H7 (cell line): ENCODE measurements at regions not wholly inside any gene's neighbourhood (a gene's known extent, or its start where the extent isn't known, plus 50 kb on each side); places are given as distances from the start of the nearest gene placed in this dataset.

Experiments
- DNase-seq: peaks from one replicate; pipeline ENCODE4 v3.0.0; 2012
- H3K27me3 ChIP-seq: 2 replicates; pipeline ENCODE4 v1.6.0; 2011; ENCODE audit warnings: mild to moderate bottlenecking, low read length; ENCODE audit not compliant: control insufficient read depth, insufficient read depth
- H3K36me3 ChIP-seq: replicated peaks from 2 replicates; pipeline ENCODE4 v1.5.1; 2011; ENCODE audit warnings: low read length; ENCODE audit not compliant: control insufficient read depth, insufficient read depth
- H3K4me3 ChIP-seq: 2 replicates; pipeline ENCODE4 v1.5.1; 2011; ENCODE audit warnings: low read depth, mild to moderate bottlenecking, control low read depth, low read length, moderate library complexity; ENCODE audit not compliant: insufficient read depth

DNA sequence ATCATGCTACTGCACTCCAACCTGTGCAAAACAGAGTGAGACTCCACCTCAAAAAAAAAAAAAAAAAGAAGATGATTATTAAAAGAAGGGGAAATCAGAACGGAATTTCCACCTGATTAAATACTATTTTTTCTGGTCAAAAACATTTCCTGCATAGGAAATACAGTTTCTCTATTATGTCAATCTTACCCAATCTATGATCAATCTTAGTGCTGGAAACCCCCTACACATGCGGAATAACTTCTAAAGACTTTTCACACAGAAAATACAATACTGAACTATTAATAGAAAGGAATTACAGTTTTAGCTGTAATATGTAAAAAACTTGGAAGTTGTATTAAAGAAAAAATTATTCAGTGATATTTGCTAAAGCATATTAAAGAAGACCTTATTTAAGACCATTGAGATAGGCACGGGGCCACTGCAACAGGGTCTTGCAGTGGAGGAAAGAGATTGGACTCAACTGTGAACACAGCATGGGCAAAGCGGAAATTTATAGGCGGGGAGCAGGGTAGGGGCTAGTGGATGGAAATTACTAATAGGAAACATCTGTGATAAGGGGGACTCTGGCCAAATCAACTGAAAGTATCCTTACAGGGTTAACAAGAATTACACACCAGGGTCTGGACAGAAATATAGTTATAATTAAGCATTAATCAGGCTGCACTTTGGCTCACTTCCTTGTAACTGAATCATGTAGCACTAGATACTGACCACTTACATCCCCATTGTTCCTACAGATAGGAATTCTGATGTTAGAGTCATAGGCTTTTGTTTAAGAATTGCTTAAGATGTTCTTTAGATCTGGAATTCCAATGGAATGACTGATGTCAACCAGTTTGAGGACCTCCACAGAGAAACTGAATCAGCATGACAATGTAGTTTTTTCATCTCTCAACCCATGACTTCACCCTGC, 411.5 kb upstream of the DDI1 start:
- Histone ChIP-seq H3K36me3 (no peaks in the 10 kb centered on the region), H3K4me3 (no peak overlapping the region), H3K27me3 (no peaks in the 10 kb centered on the region)
- no peak for DNase-seq

DNA sequence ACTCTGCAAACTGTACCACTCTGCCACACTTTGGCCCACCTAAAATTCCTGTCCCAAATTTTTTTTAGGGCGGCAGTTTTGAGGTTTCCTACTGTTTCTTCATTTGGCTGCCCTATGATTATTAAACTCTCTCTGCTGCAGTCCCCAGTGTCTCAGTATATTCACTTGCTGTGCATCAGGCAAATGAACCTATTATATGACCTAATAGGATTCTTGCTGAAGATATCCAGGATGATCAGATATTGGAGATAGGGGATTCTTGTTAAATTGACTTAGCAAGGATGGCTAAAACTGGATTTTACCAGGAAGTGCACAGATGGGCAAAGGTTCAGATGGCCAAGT, 410.8 kb upstream of the DDI1 start:
- no peaks in the 10 kb centered on the region for H3K27me3 ChIP-seq
- no peak for DNase-seq
- no peaks in the 10 kb centered on the region for H3K36me3 ChIP-seq
- no peak overlapping the region for H3K4me3 ChIP-seq

DNA sequence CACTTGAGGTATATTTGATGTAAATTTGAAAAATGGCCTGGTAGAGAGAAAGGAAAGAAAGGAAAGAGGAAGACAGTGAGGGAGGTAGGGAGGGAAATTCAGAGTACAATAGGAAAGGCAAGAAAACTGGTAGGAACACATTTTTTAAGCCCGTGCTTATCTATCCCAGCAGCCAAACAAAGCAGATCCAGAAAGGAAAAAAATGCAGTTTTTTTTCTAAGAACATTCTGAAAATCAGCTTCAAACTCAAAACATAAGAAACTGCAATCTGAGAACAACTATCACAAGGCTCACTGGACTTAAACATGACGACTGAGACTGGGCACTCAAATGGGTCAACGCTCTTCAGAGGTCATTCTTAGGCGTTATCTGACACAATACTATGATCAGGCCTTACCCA, 408.3 kb upstream of the DDI1 start:
- no peak for DNase-seq
- H3K27me3 ChIP-seq: no peaks in the 10 kb centered on the region
- no peak overlapping the region for H3K4me3 ChIP-seq
- H3K36me3 ChIP-seq: no peaks in the 10 kb centered on the region

DNA sequence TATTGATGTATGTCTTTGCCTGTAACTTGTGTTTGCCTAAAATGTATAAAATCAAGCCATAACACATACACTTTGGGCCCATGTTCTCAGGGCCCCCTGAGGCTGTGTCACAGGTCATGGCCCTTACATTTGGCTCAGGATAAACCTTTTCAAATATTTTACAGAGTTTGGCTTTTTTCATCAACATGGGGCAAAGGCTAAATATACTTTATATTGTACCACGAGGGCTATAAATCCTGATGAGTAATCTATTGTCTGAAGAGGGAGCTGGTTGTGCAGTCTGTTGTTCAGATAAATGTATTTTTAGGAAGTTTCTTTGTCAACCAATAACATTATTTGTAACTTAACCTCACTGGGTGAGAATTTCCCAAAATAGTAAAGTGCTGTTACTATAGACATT, 404.6 kb upstream of the DDI1 start:
- no peaks in the 10 kb centered on the region for H3K27me3 ChIP-seq
- H3K4me3 ChIP-seq: no peak overlapping the region
- H3K36me3 ChIP-seq: no peaks in the 10 kb centered on the region
- no peak for DNase-seq

DNA sequence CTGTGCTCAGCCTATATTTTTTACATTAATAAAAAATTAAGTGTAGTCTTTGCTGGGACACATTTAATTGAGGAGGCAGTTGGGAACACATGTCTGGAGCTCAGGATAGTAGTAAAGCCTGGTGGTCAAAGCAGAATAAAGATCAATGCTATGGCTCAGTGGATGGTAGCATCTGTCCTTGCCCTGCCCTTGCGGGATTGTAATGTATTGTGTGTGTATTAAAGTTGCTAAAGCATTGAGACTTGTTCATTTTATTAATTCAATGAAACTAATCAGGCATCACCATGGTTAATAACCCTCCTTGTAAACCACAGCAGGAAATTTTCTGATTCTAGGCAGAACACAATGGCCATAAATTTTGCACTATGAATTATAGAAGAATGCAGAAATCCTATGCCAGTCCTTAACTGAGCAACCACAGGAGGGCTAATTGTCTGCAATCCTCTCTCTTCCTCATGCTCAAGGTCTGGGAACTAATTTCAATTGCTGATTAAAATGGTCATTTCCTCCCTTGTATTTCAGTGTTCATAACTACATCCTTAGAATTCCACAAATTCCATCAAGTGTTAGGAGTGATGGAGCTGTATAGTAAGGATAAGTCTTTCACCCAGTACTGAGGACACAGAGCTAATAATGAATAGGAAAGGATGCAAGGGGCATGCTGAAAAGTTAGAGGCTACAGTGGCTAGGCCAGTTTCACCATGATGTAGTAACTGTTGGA, 403.2 kb upstream of the DDI1 start:
- peak; percentile 14 for DNase-seq
- no peaks in the 10 kb centered on the region for H3K36me3 ChIP-seq
- H3K27me3 ChIP-seq: no peaks in the 10 kb centered on the region
- no peak overlapping the region for H3K4me3 ChIP-seq

DNA sequence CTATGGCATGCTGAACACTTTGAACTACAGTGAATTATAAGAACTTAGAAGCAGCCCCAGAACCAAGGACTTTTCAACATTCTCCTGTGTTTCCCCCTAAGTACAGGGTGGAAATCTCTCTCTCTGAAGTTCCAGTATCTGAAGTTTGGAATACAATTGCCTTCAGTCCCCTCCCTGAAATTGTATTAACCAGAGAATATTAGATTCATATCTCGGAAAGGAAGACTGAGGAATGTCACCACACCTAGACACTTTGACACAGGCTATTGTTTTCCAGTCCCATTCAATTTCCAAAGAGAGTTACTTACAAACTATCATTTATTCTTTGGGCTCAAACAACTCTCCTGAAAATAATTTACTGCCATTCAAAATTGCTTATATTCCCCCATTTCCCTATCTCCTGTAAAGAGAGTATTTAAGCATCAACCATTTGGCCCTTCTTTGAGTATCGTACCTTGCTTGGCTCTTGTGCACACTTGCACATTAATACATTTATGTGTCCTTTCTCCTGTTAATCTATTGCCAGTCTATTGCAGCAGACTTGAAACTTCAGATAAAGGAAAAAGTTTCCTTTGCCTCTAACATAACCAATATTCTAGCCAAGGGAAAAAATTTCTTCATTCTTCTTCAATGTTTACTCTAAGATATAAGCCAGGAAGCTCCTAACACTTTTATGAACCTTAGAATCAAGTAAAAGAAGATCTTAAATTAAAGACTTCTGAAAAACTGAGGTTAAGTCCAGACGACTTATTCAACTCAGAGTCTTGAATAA, 402.4 kb upstream of the DDI1 start:
- Histone ChIP-seq H3K4me3 (no peak overlapping the region), H3K27me3 (no peaks in the 10 kb centered on the region), H3K36me3 (no peaks in the 10 kb centered on the region)
- DNase-seq: no peak

DNA sequence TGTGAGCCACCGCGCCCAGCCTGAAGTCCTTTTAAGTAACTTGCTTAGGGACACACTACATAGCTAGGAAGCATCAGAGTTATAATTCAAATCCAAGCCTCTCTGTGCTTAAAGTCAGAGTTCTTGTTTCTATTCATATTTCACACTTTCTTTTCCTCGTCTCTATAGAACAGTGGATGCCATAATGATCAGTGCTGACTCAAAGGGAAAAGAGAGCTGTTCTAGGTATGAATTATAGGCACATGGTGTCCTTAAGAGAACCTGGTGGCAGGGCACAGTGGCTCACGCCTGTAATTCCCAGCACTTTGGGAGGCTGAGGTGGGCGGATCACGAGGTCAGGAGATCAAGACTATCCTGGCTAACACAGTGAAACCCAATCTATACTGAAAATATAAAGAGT, 400.2 kb upstream of the DDI1 start:
- Histone ChIP-seq H3K27me3 (no peaks in the 10 kb centered on the region), H3K36me3 (no peaks in the 10 kb centered on the region), H3K4me3 (no peak overlapping the region)
- no peak for DNase-seq

DNA sequence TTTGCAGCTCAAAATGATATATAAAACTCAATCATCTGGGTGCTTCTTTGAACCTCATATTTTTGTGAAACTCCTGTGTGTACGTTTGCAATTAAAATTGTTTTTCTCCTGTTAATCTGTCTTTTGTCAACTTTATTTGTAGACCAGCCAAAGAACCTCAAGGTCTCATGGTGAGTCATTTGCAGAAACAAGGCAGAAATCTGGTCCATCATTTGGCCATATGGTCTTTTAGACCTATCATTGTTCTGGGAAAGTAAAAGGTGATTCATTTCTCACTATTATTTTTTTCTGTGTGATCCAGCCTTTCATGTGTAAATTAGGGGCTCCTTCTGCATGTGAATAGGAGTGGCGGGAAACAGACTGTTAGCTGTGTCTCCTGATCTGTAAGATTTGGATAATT, 399.1 kb upstream of the DDI1 start:
- Histone ChIP-seq H3K36me3 (no peaks in the 10 kb centered on the region), H3K27me3 (no peaks in the 10 kb centered on the region), H3K4me3 (no peak overlapping the region)
- no peak for DNase-seq

DNA sequence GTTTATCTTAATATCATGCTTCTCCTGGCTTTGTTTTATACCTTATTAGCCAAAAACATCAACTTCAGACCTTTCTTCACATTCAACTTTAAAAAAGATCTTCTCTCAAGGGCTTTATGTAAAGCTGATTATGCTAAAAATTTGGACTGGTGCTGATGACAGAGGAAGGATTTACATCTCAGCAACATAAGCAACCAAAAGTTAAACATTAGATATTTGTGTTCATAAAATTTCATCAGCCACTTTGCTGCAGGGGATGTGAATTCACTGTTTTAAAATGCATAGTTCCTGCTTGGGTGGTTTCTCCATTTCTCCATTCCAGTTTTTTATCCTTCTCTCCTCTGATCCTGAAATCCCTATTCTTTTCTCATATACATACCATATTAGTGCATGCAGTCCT, 398.6 kb upstream of the DDI1 start:
- no peak overlapping the region for H3K4me3 ChIP-seq
- DNase-seq: no peak
- H3K36me3 ChIP-seq: no peaks in the 10 kb centered on the region
- no peaks in the 10 kb centered on the region for H3K27me3 ChIP-seq

DNA sequence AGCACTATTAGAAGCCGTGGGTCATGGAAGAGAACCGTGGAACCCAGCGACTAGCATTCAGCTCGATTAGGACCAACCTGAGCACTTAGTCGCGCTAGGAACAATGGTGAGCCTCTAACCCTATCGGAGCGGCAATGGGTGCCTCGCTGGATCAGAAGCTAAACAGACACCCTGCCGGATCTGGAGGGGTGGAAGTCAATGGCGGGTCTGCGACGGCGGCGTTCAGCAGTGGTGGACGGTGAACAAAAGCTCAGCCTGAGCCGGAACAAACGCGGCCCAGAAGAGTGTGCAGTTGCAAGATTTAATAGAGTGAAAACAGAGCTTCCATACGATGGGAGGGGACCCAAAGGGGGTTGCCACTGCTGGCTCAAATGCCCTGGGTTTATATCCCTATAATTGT, 391.8 kb upstream of the DDI1 start:
- no peaks in the 10 kb centered on the region for H3K36me3 ChIP-seq
- no peak overlapping the region for H3K4me3 ChIP-seq
- DNase-seq: no peak
- H3K27me3 ChIP-seq: no peaks in the 10 kb centered on the region

DNA sequence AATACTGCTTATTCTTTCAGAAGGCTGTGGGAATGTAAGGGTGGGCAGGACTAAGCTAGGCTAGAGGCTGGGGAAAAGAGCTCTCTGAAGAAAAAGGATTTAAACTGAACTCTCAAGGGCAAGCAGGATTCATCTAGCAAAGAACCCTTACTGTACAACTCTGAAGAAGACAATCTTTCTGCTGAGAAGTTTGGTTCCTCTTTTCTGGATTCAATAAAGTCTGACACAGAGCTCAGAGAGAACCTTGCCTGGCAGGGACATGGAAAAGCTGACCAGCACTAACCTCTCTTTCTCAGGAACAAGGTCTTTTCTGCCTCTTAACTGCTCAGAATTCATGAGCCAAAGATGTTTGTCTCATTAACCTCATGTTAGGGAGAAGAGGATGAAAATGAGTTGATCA, 388.4 kb upstream of the DDI1 start:
- Histone ChIP-seq H3K36me3 (no peaks in the 10 kb centered on the region), H3K27me3 (no peaks in the 10 kb centered on the region), H3K4me3 (no peak overlapping the region)
- no peak for DNase-seq

DNA sequence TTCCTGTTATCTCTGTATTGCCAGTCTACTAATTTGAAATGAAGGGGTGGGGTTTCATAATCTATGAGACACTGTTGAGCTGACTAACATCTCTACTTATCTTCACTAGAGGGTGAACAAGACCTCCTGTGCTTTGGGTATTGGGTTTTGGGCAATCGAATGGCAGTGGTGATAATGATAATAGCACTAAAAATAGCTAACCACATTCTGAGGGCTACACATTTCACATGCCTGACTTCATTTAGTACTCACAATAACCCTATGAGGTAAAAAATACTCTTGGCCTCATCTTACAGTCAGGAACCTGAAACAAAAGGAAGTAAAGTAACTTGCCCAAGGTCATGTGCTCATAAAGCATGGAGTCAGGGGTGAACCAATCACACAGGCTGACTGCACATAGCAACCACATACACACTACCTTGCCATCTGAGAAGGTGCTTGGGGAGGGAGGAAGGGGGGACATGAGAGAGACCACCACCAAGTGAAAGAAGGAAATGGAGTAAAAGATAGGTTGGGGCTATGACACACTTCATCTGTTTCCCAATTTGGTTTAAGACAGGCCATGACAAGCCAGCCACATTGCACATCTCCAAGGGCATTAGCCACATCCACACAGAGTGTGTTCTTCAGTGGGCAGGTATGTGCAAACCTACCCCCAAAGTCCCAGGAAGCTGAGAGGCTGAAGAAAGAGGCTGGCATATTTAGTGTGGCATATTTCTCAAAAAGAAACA, 387.6 kb upstream of the DDI1 start:
- no peak for DNase-seq
- Histone ChIP-seq H3K36me3 (no peaks in the 10 kb centered on the region), H3K27me3 (no peaks in the 10 kb centered on the region), H3K4me3 (no peak overlapping the region)

DNA sequence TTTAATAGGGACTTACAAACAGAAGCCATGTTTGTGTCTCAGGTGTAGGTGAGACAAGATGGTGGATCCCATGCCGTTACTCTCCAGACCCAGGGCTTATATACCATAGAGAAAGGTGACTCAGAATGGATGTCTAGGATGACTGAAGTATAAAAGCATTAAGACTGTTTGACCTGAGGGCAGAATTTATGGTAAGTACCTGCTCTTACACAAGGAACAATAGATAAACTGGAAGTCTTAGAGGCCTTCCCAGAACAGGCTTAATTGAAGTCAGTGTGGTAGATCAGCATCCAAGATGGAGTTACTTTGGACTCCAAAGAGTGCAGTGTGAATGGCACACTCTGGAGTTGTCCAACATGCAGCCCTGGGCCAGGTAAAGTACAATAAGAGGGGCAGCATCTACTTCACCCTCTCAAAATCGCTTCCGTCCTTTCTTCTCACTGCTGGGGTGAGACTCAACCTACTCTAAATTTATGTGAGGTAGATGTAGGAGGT, 387.0 kb upstream of the DDI1 start:
- DNase-seq: no peak
- Histone ChIP-seq H3K4me3 (no peak overlapping the region), H3K36me3 (no peaks in the 10 kb centered on the region), H3K27me3 (no peaks in the 10 kb centered on the region)

DNA sequence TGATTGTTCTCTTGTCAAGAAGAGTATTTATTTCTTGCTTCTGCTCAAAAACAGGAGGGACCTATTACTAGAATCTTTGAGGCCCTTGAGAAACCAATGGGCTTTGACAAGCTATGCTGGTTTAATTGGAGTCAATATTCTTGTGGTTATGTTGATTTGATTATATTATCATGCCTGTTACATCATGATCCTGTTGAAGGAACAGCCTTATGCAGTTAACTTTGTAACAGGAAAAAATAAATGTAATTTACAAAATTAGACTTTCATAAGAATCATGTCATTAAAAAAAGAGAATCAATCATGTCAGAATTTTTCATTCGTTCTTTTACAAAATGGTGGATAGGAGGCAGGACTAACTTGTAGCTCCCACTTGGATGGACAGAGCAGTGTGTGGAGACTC, 386.1 kb upstream of the DDI1 start:
- no peak for DNase-seq
- Histone ChIP-seq H3K27me3 (no peaks in the 10 kb centered on the region), H3K36me3 (no peaks in the 10 kb centered on the region), H3K4me3 (no peak overlapping the region)
